Activated CD4-positive, alpha-beta T cell treated with anti-CD3 and anti-CD28 coated beads for 24 hours (primary cell): ENCODE measurements at regions not wholly inside any gene's neighbourhood (a gene's known extent, or its start where the extent isn't known, plus 50 kb on each side); places are given as distances from the start of the nearest gene placed in this dataset.
"Not testable (repeated sequence)": the region's sequence is repeated elsewhere in the genome, so short reads cannot be mapped to it uniquely, and the experiment has no call there.

Experiments
- DNase-seq, 2 donors: peaks; one replicate each; pipeline ENCODE4 v3.0.0-alpha.2; 2020; ENCODE audit warnings: low read depth in 2 of 2

GRCh38 chr7:68980011-68980410 lies 618.3 kb upstream of the AUTS2 start:
- no peak for DNase-seq

- not testable (repeated sequence) for DNase-seq
Observed at GRCh38 chr7:68980432-68980831, 617.8 kb upstream of the AUTS2 start.

GRCh38 chr7:68984306-68984705 lies 614.0 kb upstream of the AUTS2 start:
- DNase-seq, result no peak

GRCh38 chr7:68994841-68995240 lies 603.4 kb upstream of the AUTS2 start:
- DNase-seq, result no peak

- DNase-seq, result no peak
Observed at GRCh38 chr7:68998136-68998535, 600.1 kb upstream of the AUTS2 start.

GRCh38 chr7:69002416-69002815 lies 595.9 kb upstream of the AUTS2 start:
- DNase-seq, result no peak

GRCh38 chr7:69012149-69012548 lies 586.1 kb upstream of the AUTS2 start:
- DNase-seq, result no peak

- no peak for DNase-seq
Observed at GRCh38 chr7:69017208-69017607, 581.1 kb upstream of the AUTS2 start.

GRCh38 chr7:69018200-69018599 lies 580.1 kb upstream of the AUTS2 start:
- no peak for DNase-seq

- no peak for DNase-seq
Observed at GRCh38 chr7:69019437-69019836, 578.8 kb upstream of the AUTS2 start.

GRCh38 chr7:69020536-69020935 lies 577.7 kb upstream of the AUTS2 start:
- no peak for DNase-seq

- DNase-seq, result no peak
Observed at GRCh38 chr7:69025249-69025648, 573.0 kb upstream of the AUTS2 start.

GRCh38 chr7:69032848-69033247 lies 565.4 kb upstream of the AUTS2 start:
- DNase-seq, result no peak

- no peak for DNase-seq
Observed at GRCh38 chr7:69035826-69036225, 562.4 kb upstream of the AUTS2 start.

GRCh38 chr7:69036301-69036700 lies 562.0 kb upstream of the AUTS2 start:
- DNase-seq, result no peak

- no peak for DNase-seq
Observed at GRCh38 chr7:69038915-69039314, 559.4 kb upstream of the AUTS2 start.

- DNase-seq, result no peak
Observed at GRCh38 chr7:69042138-69042537, 556.1 kb upstream of the AUTS2 start.

- DNase-seq, result no peak
Observed at GRCh38 chr7:69047151-69047754, 551.0 kb upstream of the AUTS2 start.

- no peak for DNase-seq
Observed at GRCh38 chr7:69049326-69049725, 548.9 kb upstream of the AUTS2 start.

- no peak for DNase-seq
Observed at GRCh38 chr7:69052447-69052846, 545.8 kb upstream of the AUTS2 start.

GRCh38 chr7:69060516-69060915 lies 537.8 kb upstream of the AUTS2 start:
- DNase-seq, result no peak

- no peak for DNase-seq
Observed at GRCh38 chr7:69062020-69062765, 536.1 kb upstream of the AUTS2 start.

GRCh38 chr7:69067397-69067796 lies 530.9 kb upstream of the AUTS2 start:
- no peak for DNase-seq

- DNase-seq, result no peak
Observed at GRCh38 chr7:69070476-69070875, 527.8 kb upstream of the AUTS2 start.
